Epithelial cell of esophagus (primary cell): ENCODE measurements at regions not wholly inside any gene's neighbourhood (a gene's known extent, or its start where the extent isn't known, plus 50 kb on each side); places are given as distances from the start of the nearest gene placed in this dataset.
A peak's percentile ranks its signal among the peaks of the same experiment; 100 is the strongest.

Experiments
- DNase-seq: peaks from one replicate; pipeline ENCODE4 v3.0.0; 2010; ENCODE audit warnings: low read depth
- H3K4me3 ChIP-seq: 2 replicates; pipeline ENCODE4 v1.5.1; 2011; ENCODE audit warnings: mild to moderate bottlenecking, low read length, control low read depth
- TF ChIP-seq, protein P1 (sequence below): IDR thresholded peaks from 2 replicates; pipeline ENCODE4 v1.5.1; 2011; ENCODE audit warnings: low read depth, mild to moderate bottlenecking, low read length, control low read depth, inconsistent platforms; ENCODE audit not compliant: insufficient read depth; ENCODE audit errors: missing control alignments

DNA sequence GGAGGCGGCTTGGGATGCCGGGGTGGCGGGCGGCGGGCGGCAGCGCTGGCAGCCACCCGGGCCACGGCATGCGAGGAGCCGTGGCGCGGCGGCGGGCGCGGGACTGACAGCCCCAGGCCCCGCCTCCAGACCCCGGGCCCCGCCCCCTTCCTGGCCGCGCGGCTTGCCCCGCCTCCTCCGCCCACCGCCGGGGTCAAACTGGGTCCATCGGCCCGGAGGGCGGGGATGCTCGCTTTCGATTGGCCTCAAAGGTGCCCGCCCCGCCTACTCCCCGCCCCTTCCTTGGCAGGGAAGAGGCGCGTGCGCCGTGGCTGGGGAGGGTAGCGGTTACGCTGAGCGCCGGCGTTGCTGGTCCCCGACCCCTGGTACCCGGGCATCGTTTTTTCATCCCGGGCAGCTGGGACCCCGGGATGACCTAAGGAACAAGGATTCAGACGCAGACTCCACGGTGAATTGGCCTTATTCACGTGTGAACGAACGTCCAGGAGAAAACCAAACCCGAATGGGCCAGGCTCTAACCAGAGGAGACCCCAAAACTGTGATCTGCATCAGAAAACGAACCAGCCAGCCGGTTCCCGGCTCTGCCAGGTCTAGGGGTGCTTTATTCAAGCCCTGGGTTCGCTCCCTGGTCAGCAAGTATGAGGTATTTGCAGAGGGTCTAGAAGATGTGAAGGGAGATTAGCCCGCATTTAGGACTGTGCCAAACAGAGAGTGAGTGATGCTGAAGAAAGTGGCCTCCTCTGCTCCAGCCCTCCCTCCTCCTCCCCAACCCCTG, 117.2 kb upstream of the GUCA2B start:
- peak; percentile 94 for DNase-seq
- TF ChIP-seq, protein P1, sequence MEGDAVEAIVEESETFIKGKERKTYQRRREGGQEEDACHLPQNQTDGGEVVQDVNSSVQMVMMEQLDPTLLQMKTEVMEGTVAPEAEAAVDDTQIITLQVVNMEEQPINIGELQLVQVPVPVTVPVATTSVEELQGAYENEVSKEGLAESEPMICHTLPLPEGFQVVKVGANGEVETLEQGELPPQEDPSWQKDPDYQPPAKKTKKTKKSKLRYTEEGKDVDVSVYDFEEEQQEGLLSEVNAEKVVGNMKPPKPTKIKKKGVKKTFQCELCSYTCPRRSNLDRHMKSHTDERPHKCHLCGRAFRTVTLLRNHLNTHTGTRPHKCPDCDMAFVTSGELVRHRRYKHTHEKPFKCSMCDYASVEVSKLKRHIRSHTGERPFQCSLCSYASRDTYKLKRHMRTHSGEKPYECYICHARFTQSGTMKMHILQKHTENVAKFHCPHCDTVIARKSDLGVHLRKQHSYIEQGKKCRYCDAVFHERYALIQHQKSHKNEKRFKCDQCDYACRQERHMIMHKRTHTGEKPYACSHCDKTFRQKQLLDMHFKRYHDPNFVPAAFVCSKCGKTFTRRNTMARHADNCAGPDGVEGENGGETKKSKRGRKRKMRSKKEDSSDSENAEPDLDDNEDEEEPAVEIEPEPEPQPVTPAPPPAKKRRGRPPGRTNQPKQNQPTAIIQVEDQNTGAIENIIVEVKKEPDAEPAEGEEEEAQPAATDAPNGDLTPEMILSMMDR, result no peak
- peak overlapping the region; percentile 54 for H3K4me3 ChIP-seq

DNA sequence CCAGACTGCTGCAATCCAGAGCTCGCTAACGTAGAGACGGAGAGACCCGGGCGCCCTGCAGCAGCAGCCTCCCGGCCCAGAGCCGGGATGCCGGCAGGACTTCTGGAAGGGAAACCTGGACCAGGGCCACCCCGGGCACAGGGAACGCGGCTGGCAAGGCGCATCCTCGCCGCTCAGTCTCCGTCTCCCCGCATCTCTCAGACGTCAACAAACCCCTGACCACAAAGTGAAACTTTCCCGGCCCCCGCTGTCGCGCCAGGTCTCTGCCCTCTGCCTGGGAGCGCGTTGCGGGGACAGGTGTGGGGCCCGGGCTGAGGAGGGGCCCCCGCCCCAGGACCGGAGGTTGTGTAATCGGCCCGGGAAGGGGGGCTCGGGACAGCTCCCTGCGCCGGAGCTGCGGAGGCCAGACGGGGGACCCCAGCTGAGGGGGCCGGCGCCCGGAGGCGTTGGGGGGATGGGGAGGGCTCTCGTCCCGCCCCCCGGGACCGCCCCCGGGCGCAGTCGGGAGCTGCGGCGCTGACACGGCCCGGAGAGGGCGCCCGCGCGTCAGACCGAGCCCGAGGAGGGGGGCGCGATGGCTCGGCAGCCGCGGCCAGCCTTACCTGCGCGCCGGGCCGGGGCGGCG, 116.6 kb upstream of the HIVEP3 start:
- DNase-seq, result peak; percentile 9
- H3K4me3 ChIP-seq, result peak overlapping the region; percentile 54
- TF ChIP-seq, protein P1, result no peak

DNA sequence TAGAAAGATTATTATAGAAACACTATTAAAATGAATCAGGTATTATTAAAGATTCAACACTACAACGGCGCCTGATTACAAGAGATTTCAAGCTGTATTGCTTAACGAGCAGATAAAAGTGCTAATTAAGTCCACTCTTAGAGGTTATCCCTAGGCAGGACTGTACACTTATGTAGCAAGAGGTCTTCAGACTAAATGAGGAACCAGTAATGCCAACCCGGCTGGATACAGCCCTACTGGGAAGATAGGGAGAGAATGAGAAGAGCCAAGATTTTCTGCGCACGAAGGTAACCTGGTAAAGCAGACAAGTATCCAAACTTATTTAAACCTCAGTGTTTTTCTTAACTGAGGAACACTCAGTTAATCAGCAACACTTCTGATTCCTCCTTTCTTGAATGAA, 115.7 kb upstream of the HIVEP3 start:
- TF ChIP-seq, protein P1, result no peak
- no peak overlapping the region for H3K4me3 ChIP-seq
- no peak for DNase-seq

DNA sequence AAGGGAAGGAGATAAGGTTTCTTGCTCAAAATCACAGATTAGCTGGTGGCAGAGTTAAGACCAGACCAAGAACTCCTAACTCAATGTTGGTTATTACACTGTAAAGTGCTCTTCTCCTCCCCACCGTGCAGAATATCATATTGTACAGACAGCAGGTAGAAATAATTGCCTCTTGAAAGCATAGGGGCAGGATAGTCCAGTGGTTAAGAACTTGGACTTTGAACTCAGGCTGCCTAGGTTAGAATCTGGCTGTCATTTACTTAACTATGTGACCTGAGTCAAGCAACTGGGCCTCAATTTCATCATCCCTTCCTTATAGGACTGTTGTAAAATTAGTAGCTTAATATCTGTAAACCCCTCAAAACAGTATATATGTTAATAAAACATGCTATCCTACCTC, 114.9 kb upstream of the HIVEP3 start:
- no peak for DNase-seq
- TF ChIP-seq, protein P1, result no peak
- no peak overlapping the region for H3K4me3 ChIP-seq

DNA sequence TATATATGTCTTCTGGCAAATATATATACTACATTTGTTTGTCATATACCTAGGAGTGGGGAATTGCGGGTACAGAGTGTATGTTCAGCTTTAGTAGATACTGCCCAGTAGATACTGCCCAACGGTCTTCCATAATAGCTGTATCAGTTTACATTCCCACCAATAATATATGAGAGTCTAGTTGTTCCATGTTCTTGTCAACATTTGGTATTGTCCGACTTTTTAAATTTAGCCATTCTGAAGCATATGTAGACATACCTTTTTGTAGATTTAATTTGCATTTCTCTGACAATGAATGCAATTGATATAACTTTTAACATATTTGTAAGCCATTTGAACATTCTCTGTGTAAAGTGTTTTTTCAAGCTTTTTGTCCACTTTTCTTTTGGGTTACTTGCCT, 99.0 kb upstream of the HIVEP3 start:
- TF ChIP-seq, protein P1, result no peak
- no peak overlapping the region for H3K4me3 ChIP-seq
- DNase-seq, result no peak

DNA sequence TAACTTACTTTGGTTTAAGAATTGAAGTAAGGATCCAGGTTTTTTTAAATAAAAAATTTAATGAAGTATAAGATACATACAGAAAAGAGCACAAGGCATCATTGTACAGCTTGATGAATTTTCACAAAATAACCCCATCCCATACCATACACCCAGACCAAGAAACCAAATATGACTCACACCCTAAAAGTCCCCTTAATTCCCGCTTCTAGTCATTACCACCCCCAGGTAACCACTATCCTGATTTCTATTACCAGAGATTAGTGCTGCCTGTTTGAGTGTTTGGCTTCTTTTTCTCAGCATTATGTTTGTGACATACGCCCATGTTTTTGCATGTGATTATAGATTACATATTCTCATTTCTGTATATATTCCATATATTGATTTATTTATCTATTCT, 98.5 kb upstream of the HIVEP3 start:
- TF ChIP-seq, protein P1, result no peak
- H3K4me3 ChIP-seq, result no peak overlapping the region
- no peak for DNase-seq
